ENCODE measurements at regions not wholly inside any gene's neighbourhood (a gene's known extent, or its start where the extent isn't known, plus 50 kb on each side); places are given as distances from the start of the nearest gene placed in this dataset.

GRCh38 chr6:87925373-87926060 is 122.1 kb upstream of the SPACA1 start:
- Mint-ChIP-seq H3K9me3 (no peaks in the 10 kb centered on the region), H3K27me3 (no peaks in the 10 kb centered on the region), H3K4me1 (peaks cover 70% of the 10 kb centered on the region), H3K36me3 (ENCODE audit: low read depth) (no peaks in the 10 kb centered on the region), H3K4me3 (peak overlapping the region; percentile 38), H3K27ac (peak overlapping the region; percentile 75)
- intact Hi-C loops (cut with micrococcal nuclease): loop anchor here (5.0 to 10.0 kb wide), 4 partner anchors 518 to 858 kb away; partner anchors contain the start of gene CFAP206
- no peak for TF ChIP-seq CTCF (IDR thresholded peaks at IDR 0.05)
- peak; percentile 41 for DNase-seq
- peak; percentile 26 for ATAC-seq (ENCODE audit: low read depth)
- ChIA-PET POLR2A (interaction anchor here (1.0 to 1.7 kb wide), 6 partner anchors 10 to 241 kb away, joined by 3 to 8 read pairs (median 4); partner anchors contain the start of genes AKIRIN2 and CNR1), CTCF (interaction anchor here (0.5 to 1.8 kb wide), 4 partner anchors 9 to 1931 kb away, joined by 3 to 9 read pairs (median 4); no protein-coding TSS in a partner anchor)

- DNase-seq: no peak
- H3K27ac Mint-ChIP-seq: peak overlapping the region; percentile 88
- intact Hi-C loops (cut with micrococcal nuclease): loop anchor here (1.0 to 10.0 kb wide), 7 partner anchors 18 to 691 kb away; partner anchors contain the start of genes AKIRIN2, ORC3 and SLC35A1
- ChIA-PET CTCF (interaction anchor here (0.9 kb wide), 1 partner anchor 92 kb away, joined by 4 read pairs; no protein-coding TSS in a partner anchor), POLR2A (interaction anchor here (0.9 to 2.5 kb wide), 6 partner anchors 18 to 334 kb away, joined by 3 to 12 read pairs (median 8); partner anchors contain the start of genes AKIRIN2, ORC3 and RARS2)
- H3K27me3 Mint-ChIP-seq: no peaks in the 10 kb centered on the region
- no peaks in the 10 kb centered on the region for H3K36me3 Mint-ChIP-seq (ENCODE audit: low read depth)
- no peak for TF ChIP-seq CTCF (IDR thresholded peaks at IDR 0.05)
- H3K4me1 Mint-ChIP-seq: peaks cover 84% of the 10 kb centered on the region
- no peak for ATAC-seq (ENCODE audit: low read depth)
- H3K4me3 Mint-ChIP-seq: peak overlapping the region; percentile 33
- no peaks in the 10 kb centered on the region for H3K9me3 Mint-ChIP-seq
Measured at GRCh38 chr6:87923389-87924050, 124.1 kb upstream of the SPACA1 start.

- H3K4me3 Mint-ChIP-seq: peak overlapping the region; percentile 33
- POLR2A ChIA-PET: interaction anchor here (0.7 to 2.5 kb wide), 7 partner anchors 18 to 333 kb away, joined by 3 to 12 read pairs (median 7); partner anchors contain the start of genes AKIRIN2, ORC3 and RARS2
- intact Hi-C loops (cut with micrococcal nuclease): loop anchor here (1.0 to 10.0 kb wide), 7 partner anchors 18 to 692 kb away; partner anchors contain the start of genes AKIRIN2, ORC3 and SLC35A1
- peak; percentile 39 for DNase-seq
- H3K27ac Mint-ChIP-seq: peak overlapping the region; percentile 88
- no peak for TF ChIP-seq CTCF (IDR thresholded peaks at IDR 0.05)
- H3K9me3 Mint-ChIP-seq: no peaks in the 10 kb centered on the region
- no peaks in the 10 kb centered on the region for H3K27me3 Mint-ChIP-seq
- ATAC-seq (ENCODE audit: low read depth): peak; percentile 81
- no peaks in the 10 kb centered on the region for H3K36me3 Mint-ChIP-seq (ENCODE audit: low read depth)
- H3K4me1 Mint-ChIP-seq: peaks cover 87% of the 10 kb centered on the region
- CTCF ChIA-PET: interaction anchor here (0.7 to 0.9 kb wide), 2 partner anchors 91 to 948 kb away, joined by 3 to 4 read pairs; no protein-coding TSS in a partner anchor
Measured at GRCh38 chr6:87922947-87923330, 124.7 kb upstream of the SPACA1 start.

GRCh38 chr6:87922196-87922946 is 125.3 kb upstream of the SPACA1 start:
- Mint-ChIP-seq H3K27me3 (no peaks in the 10 kb centered on the region), H3K4me3 (peak overlapping the region; percentile 33), H3K9me3 (no peaks in the 10 kb centered on the region), H3K36me3 (ENCODE audit: low read depth) (no peaks in the 10 kb centered on the region), H3K27ac (peak overlapping the region; percentile 88), H3K4me1 (peaks cover 93% of the 10 kb centered on the region)
- ChIA-PET POLR2A (interaction anchor here (0.7 to 2.5 kb wide), 7 partner anchors 17 to 332 kb away, joined by 3 to 12 read pairs (median 7); partner anchors contain the start of genes AKIRIN2, ORC3 and RARS2), CTCF (interaction anchor here (0.7 to 0.9 kb wide), 2 partner anchors 91 to 948 kb away, joined by 3 to 4 read pairs; no protein-coding TSS in a partner anchor)
- DNase-seq (no peak), ATAC-seq (ENCODE audit: low read depth) (no peak)
- no peak for TF ChIP-seq CTCF (IDR thresholded peaks at IDR 0.05)
- intact Hi-C loops (cut with micrococcal nuclease): loop anchor here (2.0 to 10.0 kb wide), 3 partner anchors 330 to 692 kb away; partner anchors contain the start of genes ORC3 and SLC35A1

Data from activated B cell treated with CpG ODN at 0.5 μM for 24 hours (primary cell).